A673 (cell line): ENCODE measurements at regions not wholly inside any gene's neighbourhood (a gene's known extent, or its start where the extent isn't known, plus 50 kb on each side); places are given as distances from the start of the nearest gene placed in this dataset.

Source experiments
- EZH2 ChIP-seq: fragments of 200-600 bp; sonication (generic); IDR thresholded peaks from 2 replicates; pipeline ENCODE4 v1.6.1; 2017; ENCODE audit warnings: borderline replicate concordance, low read depth, mild to moderate bottlenecking, mixed read lengths, antibody characterized with exemption, low read length; ENCODE audit not compliant: poor library complexity, severe bottlenecking
- TF ChIP-seq, protein P1 (sequence below): fragments of 300-800, 200-600 bp; sonication (generic); conservative IDR thresholded peaks from 2 replicates; pipeline ENCODE4 v1.5.1; 2017; ENCODE audit warnings: low read depth, mild to moderate bottlenecking, antibody characterized with exemption, low read length, moderate library complexity, mixed read lengths

- TF ChIP-seq, protein P1, sequence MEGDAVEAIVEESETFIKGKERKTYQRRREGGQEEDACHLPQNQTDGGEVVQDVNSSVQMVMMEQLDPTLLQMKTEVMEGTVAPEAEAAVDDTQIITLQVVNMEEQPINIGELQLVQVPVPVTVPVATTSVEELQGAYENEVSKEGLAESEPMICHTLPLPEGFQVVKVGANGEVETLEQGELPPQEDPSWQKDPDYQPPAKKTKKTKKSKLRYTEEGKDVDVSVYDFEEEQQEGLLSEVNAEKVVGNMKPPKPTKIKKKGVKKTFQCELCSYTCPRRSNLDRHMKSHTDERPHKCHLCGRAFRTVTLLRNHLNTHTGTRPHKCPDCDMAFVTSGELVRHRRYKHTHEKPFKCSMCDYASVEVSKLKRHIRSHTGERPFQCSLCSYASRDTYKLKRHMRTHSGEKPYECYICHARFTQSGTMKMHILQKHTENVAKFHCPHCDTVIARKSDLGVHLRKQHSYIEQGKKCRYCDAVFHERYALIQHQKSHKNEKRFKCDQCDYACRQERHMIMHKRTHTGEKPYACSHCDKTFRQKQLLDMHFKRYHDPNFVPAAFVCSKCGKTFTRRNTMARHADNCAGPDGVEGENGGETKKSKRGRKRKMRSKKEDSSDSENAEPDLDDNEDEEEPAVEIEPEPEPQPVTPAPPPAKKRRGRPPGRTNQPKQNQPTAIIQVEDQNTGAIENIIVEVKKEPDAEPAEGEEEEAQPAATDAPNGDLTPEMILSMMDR = no peak
- TF ChIP-seq EZH2 = no peak
Observed at GRCh38 chr5:2172471-2172870, 289.7 kb upstream of the IRX4 start.
